ENCODE measurements at regions not wholly inside any gene's neighbourhood (a gene's known extent, or its start where the extent isn't known, plus 50 kb on each side); places are given as distances from the start of the nearest gene placed in this dataset.
"Not testable (repeated sequence)": the region's sequence is repeated elsewhere in the genome, so short reads cannot be mapped to it uniquely, and the experiment has no call there.

DNA sequence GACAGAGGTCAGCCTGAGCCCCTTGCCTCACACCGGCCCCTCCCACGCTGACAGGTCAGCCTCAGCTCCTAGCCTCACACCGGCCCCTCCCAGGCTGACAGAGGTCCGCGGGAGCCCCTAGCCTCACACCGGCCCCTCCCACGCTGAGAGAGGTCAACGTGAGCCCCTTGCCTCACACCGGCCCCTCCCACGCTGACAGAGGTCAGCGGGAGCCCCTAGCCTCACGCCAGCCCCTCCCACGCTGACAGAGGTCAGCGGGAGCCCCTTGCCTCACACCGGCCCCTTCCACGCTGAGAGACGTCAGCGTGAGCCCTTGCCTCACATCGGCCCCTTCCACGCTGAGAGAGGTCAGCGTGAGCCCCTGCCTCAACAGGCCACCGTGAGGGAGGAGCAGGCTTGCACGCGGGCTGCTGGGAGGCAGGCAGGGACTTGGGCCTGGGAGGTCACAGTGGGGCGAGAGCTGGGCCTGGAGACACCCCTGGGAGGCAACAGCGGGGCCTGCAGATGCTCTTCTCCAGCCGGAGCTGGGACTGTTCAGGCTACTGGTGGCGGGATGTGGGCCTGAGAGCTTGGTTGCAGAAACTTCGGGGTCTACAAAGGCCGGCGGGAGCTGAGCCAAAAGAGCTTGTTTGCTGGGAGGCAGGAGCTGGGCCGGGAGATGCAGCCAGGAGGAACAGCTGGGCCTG is 356.4 kb downstream of the ZNF37A start:
- FAIRE-seq; DNase-seq (ENCODE audit: insufficient read length, low spot score): not testable (repeated sequence)

DNA sequence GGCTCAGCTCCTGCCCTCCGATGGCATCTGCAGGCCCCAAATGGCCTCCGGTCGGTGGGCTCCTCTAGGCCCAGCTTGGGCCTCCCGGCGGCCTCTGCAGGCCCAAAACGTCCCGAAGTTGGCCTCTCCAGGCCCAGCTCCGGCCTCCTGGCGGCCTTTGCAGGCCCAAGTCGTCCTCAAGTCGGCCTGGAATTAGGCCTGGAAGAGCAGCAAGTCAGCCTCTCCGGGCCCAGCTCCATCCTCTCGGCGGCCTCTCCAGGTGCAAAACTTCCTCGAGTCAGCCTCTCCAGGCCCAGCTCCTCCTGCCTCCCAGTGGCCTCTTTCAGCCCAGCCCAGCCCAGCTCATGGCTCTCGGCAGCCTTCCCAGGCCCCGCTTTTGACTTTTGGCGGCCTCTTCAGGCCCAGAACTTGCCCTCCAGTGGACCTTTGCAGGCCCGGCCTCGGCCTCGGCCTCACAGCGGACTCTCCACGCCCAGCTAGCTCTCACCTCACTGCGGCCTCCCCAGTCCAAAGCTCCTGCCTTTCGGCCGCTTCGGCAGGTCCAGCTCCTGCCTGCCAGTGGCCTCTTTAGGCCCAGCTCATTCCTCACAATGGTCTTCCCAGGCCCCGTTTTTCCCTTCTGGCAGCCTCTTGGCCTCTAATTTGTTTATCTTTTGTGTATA is 357.3 kb downstream of the ZNF37A start:
- FAIRE-seq; DNase-seq (ENCODE audit: insufficient read length, low spot score): not testable (repeated sequence)
